GM18505 (cell line): ENCODE measurements at regions not wholly inside any gene's neighbourhood (a gene's known extent, or its start where the extent isn't known, plus 50 kb on each side); places are given as distances from the start of the nearest gene placed in this dataset.

Source experiments
- ATAC-seq: cut with Tn5 transposase; IDR thresholded peaks from one replicate; pipeline ENCODE4 v1.9.1; 2021; ENCODE audit not compliant: unreplicated experiment
- POLR2A ChIP-seq: IDR thresholded peaks from 4 replicates; pipeline ENCODE4 v1.6.1; 2011; ENCODE audit warnings: borderline replicate concordance; ENCODE audit not compliant: insufficient read depth, insufficient read length; ENCODE audit errors: extremely low read depth

DNA sequence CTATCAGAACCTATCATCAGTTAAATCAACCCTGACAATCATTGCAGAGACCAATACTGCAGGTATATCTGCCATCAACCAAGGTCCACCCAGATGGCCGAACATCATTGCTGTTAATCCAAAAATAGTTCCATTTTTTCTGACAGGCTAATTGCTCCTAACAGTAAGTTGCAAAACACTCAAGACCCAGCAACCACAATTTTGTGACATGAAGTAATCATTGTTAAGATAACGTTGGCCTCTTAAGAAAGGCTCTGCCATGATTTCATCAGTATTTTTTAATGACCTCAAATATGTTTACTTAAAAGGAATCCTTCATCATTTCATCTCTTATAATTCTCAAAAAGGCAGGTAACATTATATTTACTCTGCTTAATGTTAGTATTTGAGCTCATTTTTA lies 553.4 kb upstream of the POM121L12 start:
- TF ChIP-seq POLR2A, result no peak
- ATAC-seq, result no peak

DNA sequence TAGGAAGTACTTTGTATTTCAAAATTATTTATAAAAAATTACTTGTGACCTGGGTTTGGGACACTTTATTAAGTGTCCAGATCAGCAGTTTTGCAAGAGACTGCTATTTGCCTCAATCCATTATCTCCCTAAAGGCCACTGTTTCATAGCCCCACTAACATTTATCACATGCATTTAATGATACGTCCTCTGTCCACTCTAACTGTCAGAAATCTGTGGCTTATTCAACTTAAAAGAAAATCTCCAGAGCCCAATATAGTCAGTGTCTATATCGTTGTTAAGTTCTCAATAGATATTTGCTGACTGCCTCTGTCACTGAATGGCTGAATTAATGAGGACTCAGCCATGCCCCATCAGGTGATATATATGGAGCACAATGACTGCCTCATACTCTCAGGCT lies 553.9 kb upstream of the POM121L12 start:
- no peak for ATAC-seq

GRCh38 chr7:52479990-52480389 lies 555.4 kb upstream of the POM121L12 start:
- no peak for TF ChIP-seq POLR2A
- ATAC-seq, result no peak

More for the DNA sequence above, 553.9 kb upstream of the POM121L12 start:
- no peak for TF ChIP-seq POLR2A

DNA sequence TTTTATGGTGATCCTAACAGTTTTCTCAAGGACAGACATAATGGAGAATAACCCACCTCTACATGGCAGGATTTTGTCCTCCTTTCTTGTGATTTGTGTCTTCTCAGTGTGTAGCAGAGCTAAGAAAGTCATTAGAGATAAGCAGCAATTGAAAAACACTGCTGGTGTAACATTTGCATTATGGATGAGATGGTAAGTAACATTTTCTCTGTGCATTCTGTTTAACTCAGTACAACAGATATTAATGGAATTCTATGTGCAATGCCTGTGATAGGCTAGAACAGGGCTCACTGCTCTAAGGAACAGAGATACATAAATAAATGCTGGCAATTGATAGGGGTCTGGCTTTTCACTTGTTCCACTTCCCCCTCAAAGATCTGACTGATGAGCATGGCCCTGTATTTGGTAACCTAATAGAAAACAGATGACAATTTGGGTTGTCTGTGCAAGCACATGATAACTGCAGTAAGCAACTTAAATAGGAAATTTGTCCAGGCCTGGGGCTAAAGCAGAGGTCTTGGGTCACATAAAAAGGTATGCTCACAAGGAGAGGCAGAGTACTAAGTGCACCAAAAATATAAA lies 560.3 kb upstream of the POM121L12 start:
- ATAC-seq, result no peak
- TF ChIP-seq POLR2A, result no peak

DNA sequence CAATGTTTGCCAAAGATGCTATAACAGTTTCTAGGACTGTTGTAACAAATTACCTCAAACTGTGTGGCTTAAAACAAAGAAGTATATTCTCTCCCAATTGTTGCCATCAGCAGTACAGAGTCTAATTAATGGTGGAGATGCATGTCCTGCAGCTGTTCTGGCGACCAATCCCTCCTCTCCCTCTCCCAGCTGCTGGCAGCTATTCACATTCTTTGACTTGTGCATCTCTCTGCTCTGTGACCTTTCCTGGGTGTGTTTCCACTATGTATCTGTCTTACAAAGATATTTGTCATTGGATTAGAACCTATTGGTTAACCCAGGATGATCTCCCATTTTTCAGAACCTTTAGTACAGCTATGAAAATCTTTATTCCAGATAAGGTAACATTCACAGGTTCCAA lies 561.7 kb upstream of the POM121L12 start:
- ATAC-seq, result no peak
- TF ChIP-seq POLR2A, result no peak

DNA sequence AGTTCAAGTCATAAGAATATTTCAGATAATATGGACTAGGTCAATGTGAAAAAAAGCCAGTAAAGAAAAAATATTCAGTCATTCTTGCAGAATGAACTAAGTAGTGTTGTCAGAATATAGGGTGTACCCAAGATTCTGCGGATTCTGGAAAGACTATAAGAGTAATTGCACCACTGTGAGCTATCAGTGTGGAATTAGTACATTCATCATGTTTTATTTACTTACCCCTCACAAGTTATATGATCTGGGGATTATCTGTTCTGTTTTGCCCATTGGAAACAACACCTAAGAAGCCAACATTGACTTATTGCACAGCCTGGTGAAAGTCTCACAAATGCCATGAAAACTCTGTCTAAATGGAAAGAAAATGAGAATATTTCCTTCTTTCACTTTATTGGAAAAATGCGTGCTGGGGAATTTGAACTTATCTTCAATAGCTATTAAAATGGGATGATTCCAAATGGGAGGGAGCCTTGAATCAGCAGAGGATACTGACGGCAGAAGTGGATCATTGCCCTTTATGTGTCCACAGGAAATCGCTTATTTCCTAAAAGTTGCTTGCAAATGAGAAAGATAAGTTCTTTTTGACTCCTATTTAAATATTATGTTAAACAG lies 563.3 kb upstream of the POM121L12 start:
- no peak for TF ChIP-seq POLR2A
- ATAC-seq, result no peak

- no peak for TF ChIP-seq POLR2A
- ATAC-seq, result no peak
Observed at GRCh38 chr7:52465216-52465615, 570.2 kb upstream of the POM121L12 start.

GRCh38 chr7:52463341-52463740 lies 572.1 kb upstream of the POM121L12 start:
- ATAC-seq, result no peak
- no peak for TF ChIP-seq POLR2A

DNA sequence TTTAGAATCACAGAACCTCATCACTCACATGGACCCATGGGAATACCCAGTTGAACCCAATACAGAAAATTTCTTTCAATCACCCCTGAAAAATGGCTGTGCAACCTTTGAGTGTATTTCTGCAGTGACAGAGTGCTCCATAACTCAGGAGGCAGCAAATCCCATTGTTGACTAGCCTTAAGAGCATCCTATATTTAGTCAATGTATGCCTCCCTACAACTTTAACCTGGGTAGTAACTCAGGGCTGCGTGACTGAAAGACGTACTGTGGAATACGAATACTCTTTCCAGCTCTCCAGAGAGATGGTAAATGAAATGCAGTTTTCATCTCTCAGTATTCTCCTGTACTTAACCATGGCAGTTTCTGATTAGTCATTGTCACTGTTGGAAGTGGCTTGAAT lies 573.0 kb upstream of the POM121L12 start:
- no peak for TF ChIP-seq POLR2A
- no peak for ATAC-seq

- ATAC-seq, result no peak
- TF ChIP-seq POLR2A, result no peak
Observed at GRCh38 chr7:52455571-52455970, 579.9 kb upstream of the POM121L12 start.

DNA sequence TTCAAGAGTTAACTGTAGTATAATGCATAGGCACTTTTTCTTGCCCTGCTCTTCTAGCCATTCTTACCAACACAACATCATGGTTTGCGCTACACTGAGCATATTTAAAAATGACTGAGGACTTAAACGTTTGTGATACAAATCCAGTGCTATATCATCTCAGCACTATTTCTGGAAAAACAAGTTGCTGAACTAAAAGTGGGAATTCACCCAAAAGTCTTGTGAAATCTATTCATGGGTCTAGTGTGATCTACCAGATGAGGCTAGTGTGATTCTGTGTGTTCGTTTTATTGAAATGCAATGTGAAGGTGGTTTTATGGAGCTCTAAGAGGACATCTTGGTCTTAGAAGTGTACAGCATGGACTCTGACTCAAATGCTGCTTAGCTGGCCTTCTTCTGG lies 584.6 kb upstream of the POM121L12 start:
- ATAC-seq, result no peak
- no peak for TF ChIP-seq POLR2A

DNA sequence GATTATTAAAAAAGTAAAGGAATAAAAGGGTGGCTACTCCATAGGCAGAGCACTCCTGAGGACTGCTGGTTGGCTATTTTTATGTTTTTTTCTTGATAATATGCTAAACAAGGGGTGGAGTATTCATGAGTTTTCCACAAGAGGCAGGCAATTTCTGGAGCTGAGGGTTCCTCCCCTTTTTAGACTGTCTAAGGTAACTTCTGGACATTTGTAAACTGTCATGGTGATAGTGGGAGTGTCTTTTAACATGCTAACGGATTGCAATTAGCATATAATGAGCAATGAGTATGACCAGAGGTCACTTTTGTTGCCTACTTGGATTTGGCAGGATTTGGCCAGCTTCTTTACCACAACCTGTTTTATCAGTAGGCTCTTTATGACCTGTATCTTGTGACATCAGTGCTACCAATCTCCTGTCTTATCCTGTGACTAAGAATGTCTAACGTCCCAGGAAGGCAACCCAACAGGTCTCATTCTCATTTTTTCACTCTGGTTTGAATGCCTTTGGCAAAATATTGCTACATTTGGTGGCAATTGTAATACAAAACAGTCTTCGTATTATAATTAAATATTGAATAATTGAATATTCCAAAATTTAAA lies 587.8 kb upstream of the POM121L12 start:
- no peak for ATAC-seq
- TF ChIP-seq POLR2A, result no peak

DNA sequence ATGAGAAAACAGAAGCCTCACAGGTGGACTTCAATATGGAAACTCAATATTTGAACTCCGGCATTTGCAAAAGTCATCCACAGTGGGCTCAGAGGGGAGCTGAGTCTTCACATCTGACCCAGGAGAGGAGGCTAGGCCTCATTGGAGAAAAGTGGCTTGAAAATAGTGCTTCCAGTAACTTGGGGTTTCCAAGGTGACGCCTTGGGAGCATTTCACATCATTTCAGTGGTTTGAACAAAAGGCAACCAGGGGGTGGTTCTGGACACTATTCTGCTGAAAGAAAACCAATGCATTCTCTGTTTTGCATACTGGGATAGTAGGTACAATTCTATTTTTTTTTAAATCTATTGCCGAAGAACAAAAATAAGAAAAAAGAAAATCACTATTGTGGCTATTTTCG lies 599.2 kb upstream of the POM121L12 start:
- no peak for TF ChIP-seq POLR2A

DNA sequence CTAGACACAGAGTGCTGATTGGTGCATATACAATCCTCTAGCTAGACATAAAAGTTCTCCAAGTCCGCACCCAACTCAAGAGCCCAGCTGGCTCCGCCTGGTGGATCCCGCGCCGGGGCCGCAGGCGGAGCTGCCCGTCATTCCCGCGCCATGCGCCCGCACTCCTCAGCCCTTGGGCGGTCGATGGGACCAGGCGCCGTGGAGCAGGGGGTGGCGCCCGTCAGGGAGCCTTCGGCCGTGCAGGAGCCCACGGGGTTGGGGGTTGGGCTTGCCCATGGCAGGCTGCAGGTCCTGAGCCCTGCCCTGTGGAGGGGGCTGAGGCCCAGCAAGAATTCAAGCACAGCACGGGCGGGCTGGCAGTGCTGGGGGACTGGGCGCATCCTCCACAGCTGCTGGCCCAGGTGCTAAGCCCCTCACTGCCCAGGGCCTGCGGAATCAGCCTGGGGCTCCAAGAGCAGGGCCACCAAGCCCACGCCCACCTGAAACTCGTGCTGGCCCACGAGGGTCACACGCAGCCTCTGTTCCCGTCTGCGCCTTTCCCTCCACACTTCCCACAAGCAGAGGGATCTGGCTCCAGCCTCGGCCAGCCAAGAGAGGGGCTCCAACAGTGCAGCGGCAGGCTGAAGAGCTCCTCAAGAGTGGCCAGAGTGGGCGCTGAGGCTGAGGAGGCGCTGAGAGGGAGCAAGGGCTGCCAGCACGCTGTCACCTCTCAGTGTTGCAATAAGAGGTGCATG lies 604.2 kb upstream of the POM121L12 start:
- TF ChIP-seq POLR2A, result no peak
- no peak for ATAC-seq

More for the DNA sequence above, 599.2 kb upstream of the POM121L12 start:
- ATAC-seq, result no peak
